HCT116 (cell line): ENCODE measurements at regions not wholly inside any gene's neighbourhood (a gene's known extent, or its start where the extent isn't known, plus 50 kb on each side); places are given as distances from the start of the nearest gene placed in this dataset.

Experiments used
- ATAC-seq: fragments of 200-7000 bp; cut with Tn5 transposase; 2 replicates; pipeline ENCODE4 v1.9.1; 2020; ENCODE audit warnings: mild to moderate bottlenecking, moderate library complexity
- BruUV-seq: library from RNA; stranded (reverse); fragments of 400-500 nt; replicated peaks from 2 replicates; lab custom pipeline; 2021; lab: Mats Ljungman, UMichigan
- CTCF ChIA-PET: fragments of 300-600 bp; sonication (Branson Sonifier 250); formaldehyde crosslinking; loops from one replicate; lab custom pipeline; 2021; ENCODE audit warnings: antibody characterized with exemption; lab: Charles Lee
- POLR2A ChIA-PET: fragments of 300-600, 350-600 bp; sonication (Branson Sonifier 250); formaldehyde crosslinking; loops from one replicate; lab custom pipeline; 2021; ENCODE audit warnings: antibody characterized with exemption; lab: Charles Lee
- RAD21 ChIA-PET, 2 experiments: fragments of 300-600 bp; sonication (Branson Sonifier 250); formaldehyde crosslinking; loops; one replicate each; lab custom pipeline; 2023; ENCODE audit warnings: low total read pairs in 2 of 2; ENCODE audit not compliant: uncharacterized antibody in 2 of 2, unreplicated experiment in 2 of 2, low non-redundant PET in 1 of 2; lab: Charles Lee
- DNase-seq: peaks from one replicate; pipeline ENCODE4 v3.0.0-alpha.2; 2010; ENCODE audit warnings: low read depth, low spot score
- H2AFZ ChIP-seq: fragments of 200-600 bp; shearing (Covaris generic), sonication (generic); 2 replicates; pipeline ENCODE4 v1.6.1; 2017; ENCODE audit warnings: low read depth, mixed run types, mixed read lengths, antibody characterized with exemption, low read length; ENCODE audit not compliant: poor library complexity, severe bottlenecking
- H3K27ac ChIP-seq: 2 replicates; pipeline ENCODE4 v1.5.1; 2012; ENCODE audit warnings: low read depth, low read length
- H3K27me3 ChIP-seq: fragments of 200-600 bp; sonication (generic); 2 replicates; pipeline ENCODE4 v1.6.1; 2016; ENCODE audit warnings: mixed run types, low read length, mixed read lengths; ENCODE audit not compliant: insufficient read depth
- H3K36me3 ChIP-seq, 2 experiments: fragments of 200-500 bp in 1 of 2; fragments of 200-600 bp in 1 of 2; sonication (Bioruptor generic) in 1 of 2; sonication (generic) in 1 of 2; 2 replicates each; pipeline versions ENCODE4 v1.5.1 to v1.6.1; 2014 to 2016; ENCODE audit warnings: low read length in 2 of 2, inconsistent platforms in 1 of 2, mixed read lengths in 1 of 2, mixed run types in 1 of 2; ENCODE audit not compliant: insufficient read depth in 2 of 2, control insufficient read depth in 1 of 2
- H3K4me1 ChIP-seq, 2 experiments: fragments of 200-600 bp in 1 of 2; sonication (generic) in 1 of 2; 2 replicates each; pipeline versions ENCODE4 v1.5.1 to v1.6.1; 2012 to 2017; ENCODE audit warnings: low read length in 2 of 2, inconsistent platforms in 1 of 2, mild to moderate bottlenecking in 1 of 2, mixed read lengths in 1 of 2, mixed run types in 1 of 2, moderate library complexity in 1 of 2; ENCODE audit not compliant: insufficient read depth in 2 of 2, control insufficient read depth in 1 of 2
- H3K4me2 ChIP-seq: fragments of 200-600 bp; sonication (generic); 2 replicates; pipeline ENCODE4 v1.6.1; 2017; ENCODE audit warnings: mixed run types, low read length, mixed read lengths
- H3K4me3 ChIP-seq, 2 experiments: fragments of 200-600 bp in 1 of 2; sonication (generic) in 1 of 2; replicated peaks in 1 of 2; 2 replicates each; pipeline ENCODE4 v1.5.1; 2011 to 2016; ENCODE audit warnings: low read length in 2 of 2, control low read depth in 1 of 2, low read depth in 1 of 2, mild to moderate bottlenecking in 1 of 2, mixed read lengths in 1 of 2, mixed run types in 1 of 2
- H3K79me2 ChIP-seq: fragments of 200-600 bp; sonication (generic); 2 replicates; pipeline ENCODE4 v1.6.1; 2017; ENCODE audit warnings: mild to moderate bottlenecking, mixed run types, low read length, moderate library complexity, mixed read lengths; ENCODE audit not compliant: insufficient read depth
- H3K9ac ChIP-seq: fragments of 200-600 bp; sonication (generic); 2 replicates; pipeline ENCODE4 v1.6.1; 2016; ENCODE audit warnings: low read length, mixed read lengths
- H3K9me2 ChIP-seq: fragments of 200-600 bp; sonication (generic), shearing (Covaris generic); 2 replicates; pipeline ENCODE4 v1.6.1; 2017; ENCODE audit warnings: mixed run types, mild to moderate bottlenecking, moderate library complexity; ENCODE audit not compliant: insufficient read depth
- H3K9me3 ChIP-seq, 2 experiments: fragments of 200-500 bp in 1 of 2; fragments of 200-600 bp in 1 of 2; sonication (Bioruptor generic) in 1 of 2; sonication (generic) in 1 of 2; 2 replicates each; pipeline ENCODE4 v1.6.1; 2014 to 2017; ENCODE audit warnings: low read length in 2 of 2, mixed read lengths in 2 of 2, inconsistent platforms in 1 of 2, low read depth in 1 of 2, mild to moderate bottlenecking in 1 of 2, mixed run types in 1 of 2, moderate library complexity in 1 of 2; ENCODE audit not compliant: control insufficient read depth in 1 of 2, insufficient read depth in 1 of 2
- H4K20me1 ChIP-seq: fragments of 200-600 bp; sonication (generic), shearing (Covaris generic); 2 replicates; pipeline ENCODE4 v1.6.1; 2017; ENCODE audit warnings: mixed run types, mild to moderate bottlenecking, moderate library complexity; ENCODE audit not compliant: insufficient read depth
- CBX3 ChIP-seq: IDR thresholded peaks from 2 replicates; pipeline ENCODE4 v1.6.1; 2012; ENCODE audit warnings: low read depth
- EGR1 ChIP-seq: IDR thresholded peaks from 2 replicates; pipeline ENCODE4 v1.6.1; 2012; ENCODE audit warnings: low read depth
- ELF1 ChIP-seq: IDR thresholded peaks from 2 replicates; pipeline ENCODE4 v1.6.1; 2012; ENCODE audit warnings: low read depth, borderline replicate concordance
- EZH2 ChIP-seq: fragments of 200-600 bp; sonication (generic); IDR thresholded peaks from 2 replicates; pipeline ENCODE4 v1.6.1; 2017; ENCODE audit warnings: antibody characterized with exemption, mixed run types
- MAX ChIP-seq: IDR thresholded peaks from 2 replicates; pipeline ENCODE4 v1.6.1; 2012
- POLR2A ChIP-seq: IDR thresholded peaks from 2 replicates; pipeline ENCODE4 v1.7.0; 2011; ENCODE audit warnings: borderline replicate concordance; ENCODE audit not compliant: insufficient read depth, insufficient read length; ENCODE audit errors: extremely low read depth
- REST ChIP-seq: IDR thresholded peaks from 2 replicates; pipeline ENCODE4 v1.6.1; 2012; ENCODE audit warnings: low read depth
- TCF7L2 ChIP-seq: IDR thresholded peaks from 2 replicates; pipeline ENCODE4 v1.7.0; 2011; ENCODE audit warnings: borderline replicate concordance, inconsistent platforms; ENCODE audit not compliant: insufficient read depth, insufficient read length; ENCODE audit errors: extremely low read depth
- ZFX ChIP-seq: fragments of 450-650 bp; IDR thresholded peaks from 2 replicates; pipeline ENCODE4 v1.6.1; 2017
- ZNF274 ChIP-seq: fragments of 200-500 bp; sonication (Bioruptor generic); IDR thresholded peaks from 2 replicates; pipeline ENCODE4 v1.6.1; 2014; ENCODE audit warnings: mild to moderate bottlenecking, low read depth, low read length, inconsistent platforms
- intact Hi-C: fragments of 100-400 bp; cut with micrococcal nuclease; formaldehyde crosslinking; loops from 2 replicates; pipeline ENCODE4 v1.10.0; 2022
- TF ChIP-seq, protein P1 (sequence below): IDR thresholded peaks from 2 replicates; pipeline ENCODE4 v1.6.1; 2011; ENCODE audit warnings: mild to moderate bottlenecking, low read length, moderate library complexity; ENCODE audit not compliant: insufficient replicate concordance; ENCODE audit errors: extremely low read depth
- TF ChIP-seq, protein P2 (sequence below), 3 experiments: fragments of 200-600 bp in 1 of 3; sonication (generic) in 1 of 3; IDR thresholded peaks in 2 of 3; conservative IDR thresholded peaks in 1 of 3; 2 replicates each; pipeline ENCODE4 v1.5.1; 2012 to 2017; ENCODE audit warnings: low read depth in 2 of 3, low read length in 2 of 3, antibody characterized with exemption in 1 of 3, borderline replicate concordance in 1 of 3, control low read depth in 1 of 3, mild to moderate bottlenecking in 1 of 3, mixed read lengths in 1 of 3, mixed run types in 1 of 3, moderate library complexity in 1 of 3; ENCODE audit not compliant: insufficient read depth in 1 of 3

GRCh38 chr1:187840557-187840956 lies 1011.8 kb downstream of the PLA2G4A start:
- Histone ChIP-seq H3K36me3 (no peaks in the 10 kb centered on the region), H3K9me2 (no peaks in the 10 kb centered on the region), H3K4me2 (no peak overlapping the region), H3K4me1 (no peaks in the 10 kb centered on the region), H2AFZ (no peak overlapping the region), H3K9me3 (no peaks in the 10 kb centered on the region), H3K79me2 (no peaks in the 10 kb centered on the region), H4K20me1 (no peaks in the 10 kb centered on the region), H3K4me3 (no peak overlapping the region), H3K27ac (no peak overlapping the region), H3K27me3 (no peaks in the 10 kb centered on the region), H3K9ac (no peak overlapping the region)
- POLR2A ChIA-PET = no interaction called here
- RAD21 ChIA-PET = no interaction called here
- no peak for ATAC-seq
- DNase-seq = no peak
- BruUV-seq = no TSS peak
- intact Hi-C loops = no loop called here
- TF ChIP-seq CBX3 (no peak), EZH2 (no peak), ZNF274 (no peak), ZFX (no peak), ELF1 (no peak)
- TF ChIP-seq, protein P1, sequence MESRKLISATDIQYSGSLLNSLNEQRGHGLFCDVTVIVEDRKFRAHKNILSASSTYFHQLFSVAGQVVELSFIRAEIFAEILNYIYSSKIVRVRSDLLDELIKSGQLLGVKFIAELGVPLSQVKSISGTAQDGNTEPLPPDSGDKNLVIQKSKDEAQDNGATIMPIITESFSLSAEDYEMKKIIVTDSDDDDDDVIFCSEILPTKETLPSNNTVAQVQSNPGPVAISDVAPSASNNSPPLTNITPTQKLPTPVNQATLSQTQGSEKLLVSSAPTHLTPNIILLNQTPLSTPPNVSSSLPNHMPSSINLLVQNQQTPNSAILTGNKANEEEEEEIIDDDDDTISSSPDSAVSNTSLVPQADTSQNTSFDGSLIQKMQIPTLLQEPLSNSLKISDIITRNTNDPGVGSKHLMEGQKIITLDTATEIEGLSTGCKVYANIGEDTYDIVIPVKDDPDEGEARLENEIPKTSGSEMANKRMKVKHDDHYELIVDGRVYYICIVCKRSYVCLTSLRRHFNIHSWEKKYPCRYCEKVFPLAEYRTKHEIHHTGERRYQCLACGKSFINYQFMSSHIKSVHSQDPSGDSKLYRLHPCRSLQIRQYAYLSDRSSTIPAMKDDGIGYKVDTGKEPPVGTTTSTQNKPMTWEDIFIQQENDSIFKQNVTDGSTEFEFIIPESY = no peak
- CTCF ChIA-PET = no interaction called here

DNA sequence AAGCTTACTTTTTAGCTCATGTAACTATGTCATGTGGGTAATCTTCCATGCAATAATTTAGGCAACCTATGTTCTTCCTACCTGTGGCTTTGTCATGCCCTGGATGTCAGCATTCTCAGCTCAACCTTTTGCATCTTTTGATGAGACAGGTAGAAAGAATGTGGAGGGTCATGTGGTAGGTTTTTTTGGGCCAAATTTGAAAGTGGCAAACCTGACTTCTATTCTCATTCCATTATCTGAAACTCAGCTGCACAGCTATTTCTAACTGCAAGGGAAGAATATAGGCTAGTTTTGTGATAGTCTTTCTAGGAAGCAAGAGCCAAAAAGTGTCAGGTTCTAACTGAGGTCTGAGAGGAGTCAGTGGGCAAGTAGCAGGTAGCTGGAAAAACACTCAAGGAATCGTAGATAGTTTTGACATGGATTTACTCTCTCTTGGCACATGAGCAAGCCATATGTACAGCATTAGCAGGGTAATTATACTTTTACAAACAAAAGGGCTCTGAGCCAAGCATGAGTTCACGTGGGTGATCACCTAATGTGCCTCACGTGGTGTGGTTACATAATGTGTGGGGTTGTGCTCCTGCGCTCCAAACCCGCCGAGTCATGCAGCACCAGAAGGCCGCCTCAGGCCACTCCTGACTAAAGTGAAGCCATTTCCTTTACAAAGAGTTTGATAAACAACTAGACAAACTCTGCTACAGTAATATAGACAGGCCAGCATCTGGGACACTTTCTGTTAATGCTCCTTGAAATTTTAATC lies 1013.8 kb downstream of the PLA2G4A start:
- ChIA-PET POLR2A (no interaction called here), CTCF (no interaction called here), RAD21 (no interaction called here)
- BruUV-seq = no TSS peak
- no peak overlapping the region for H3K4me3 ChIP-seq
- no peak overlapping the region for H2AFZ ChIP-seq
- H3K9ac ChIP-seq = no peak overlapping the region
- DNase-seq (no peak), ATAC-seq (no peak)
- no peak overlapping the region for H3K27ac ChIP-seq
- H4K20me1 ChIP-seq = no peaks in the 10 kb centered on the region
- no peaks in the 10 kb centered on the region for H3K9me3 ChIP-seq
- intact Hi-C loops = no loop called here
- no peaks in the 10 kb centered on the region for H3K9me2 ChIP-seq
- H3K27me3 ChIP-seq = no peaks in the 10 kb centered on the region
- H3K4me1 ChIP-seq = no peaks in the 10 kb centered on the region
- no peak overlapping the region for H3K4me2 ChIP-seq
- H3K79me2 ChIP-seq = no peaks in the 10 kb centered on the region
- H3K36me3 ChIP-seq = no peaks in the 10 kb centered on the region
- no peak for TF ChIP-seq MAX
- TF ChIP-seq REST = no peak
- TF ChIP-seq EGR1 = no peak
- no peak for TF ChIP-seq TCF7L2
- TF ChIP-seq, protein P2, sequence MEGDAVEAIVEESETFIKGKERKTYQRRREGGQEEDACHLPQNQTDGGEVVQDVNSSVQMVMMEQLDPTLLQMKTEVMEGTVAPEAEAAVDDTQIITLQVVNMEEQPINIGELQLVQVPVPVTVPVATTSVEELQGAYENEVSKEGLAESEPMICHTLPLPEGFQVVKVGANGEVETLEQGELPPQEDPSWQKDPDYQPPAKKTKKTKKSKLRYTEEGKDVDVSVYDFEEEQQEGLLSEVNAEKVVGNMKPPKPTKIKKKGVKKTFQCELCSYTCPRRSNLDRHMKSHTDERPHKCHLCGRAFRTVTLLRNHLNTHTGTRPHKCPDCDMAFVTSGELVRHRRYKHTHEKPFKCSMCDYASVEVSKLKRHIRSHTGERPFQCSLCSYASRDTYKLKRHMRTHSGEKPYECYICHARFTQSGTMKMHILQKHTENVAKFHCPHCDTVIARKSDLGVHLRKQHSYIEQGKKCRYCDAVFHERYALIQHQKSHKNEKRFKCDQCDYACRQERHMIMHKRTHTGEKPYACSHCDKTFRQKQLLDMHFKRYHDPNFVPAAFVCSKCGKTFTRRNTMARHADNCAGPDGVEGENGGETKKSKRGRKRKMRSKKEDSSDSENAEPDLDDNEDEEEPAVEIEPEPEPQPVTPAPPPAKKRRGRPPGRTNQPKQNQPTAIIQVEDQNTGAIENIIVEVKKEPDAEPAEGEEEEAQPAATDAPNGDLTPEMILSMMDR (IDR thresholded peaks at IDR 0.05 in 2 of 3, conservative IDR thresholded peaks at IDR 0.05 in 1 of 3; ENCODE audit: borderline replicate concordance in 1 of 3, insufficient read depth in 1 of 3, low read depth in 2 of 3, low read length in 2 of 3) = no peak
- no peak for TF ChIP-seq CBX3
- TF ChIP-seq POLR2A = no peak
